Thoracic aorta (tissue), 2 donors: ENCODE measurements at regions not wholly inside any gene's neighbourhood (a gene's known extent, or its start where the extent isn't known, plus 50 kb on each side); places are given as distances from the start of the nearest gene placed in this dataset.

Experiments used
- ATAC-seq: fragments of 150-250 bp; one replicate; pipeline ENCODE4 v1.8.0; 2017; ENCODE audit warnings: low read depth; ENCODE audit not compliant: insufficient number of reproducible peaks, low FRiP score
- DNase-seq: peaks from one replicate; pipeline ENCODE4 v3.0.0-alpha.2; 2020; ENCODE audit warnings: low spot score
- H3K27ac ChIP-seq, 2 donors: fragments of 200-600 bp; sonication (generic); 1 replicate in 1 of 2; 2 replicates in 1 of 2; pipeline ENCODE4 v1.5.1; 2016; ENCODE audit warnings: mild to moderate bottlenecking in 2 of 2, moderate library complexity in 2 of 2
- H3K27me3 ChIP-seq: fragments of 200-600 bp; sonication (generic); replicated peaks from 2 replicates; pipeline ENCODE4 v1.6.0; 2016; ENCODE audit warnings: mild to moderate bottlenecking; ENCODE audit not compliant: insufficient read depth
- H3K36me3 ChIP-seq: fragments of 200-600 bp; sonication (generic); one replicate; pipeline ENCODE4 v1.5.1; 2016
- H3K4me1 ChIP-seq, 2 donors: fragments of 200-600 bp; sonication (generic); 1 replicate in 1 of 2; 2 replicates in 1 of 2; pipeline versions ENCODE4 v1.5.1 to v1.6.0; 2016; ENCODE audit warnings: low read depth in 2 of 2, mild to moderate bottlenecking in 1 of 2; ENCODE audit not compliant: control insufficient read depth in 1 of 2
- H3K4me3 ChIP-seq: fragments of 200-600 bp; sonication (generic); 2 replicates; pipeline ENCODE4 v1.5.1; 2016; ENCODE audit warnings: mild to moderate bottlenecking
- H3K9me3 ChIP-seq: fragments of 200-600 bp; sonication (generic); 2 replicates; pipeline ENCODE4 v1.5.1; 2016
- CTCF ChIP-seq: fragments of 200-600 bp; sonication (generic); IDR thresholded peaks from one replicate; pipeline ENCODE4 v1.5.1; 2019; ENCODE audit warnings: antibody characterized with exemption

- no peak overlapping the region for H3K27ac ChIP-seq
- no peak for TF ChIP-seq CTCF
- no peak overlapping the region for H3K4me3 ChIP-seq
- ATAC-seq = no peak
- H3K4me1 ChIP-seq = peaks cover 0 to 20% of the 10 kb centered on the region in 2 donors
- H3K36me3 ChIP-seq = no peaks in the 10 kb centered on the region
- no peaks in the 10 kb centered on the region for H3K9me3 ChIP-seq
- no peaks in the 10 kb centered on the region for H3K27me3 ChIP-seq
- DNase-seq = no peak
Measured at GRCh38 chr12:25788707-25789442, 169.6 kb upstream of the RASSF8 start.

- Histone ChIP-seq H3K36me3 (no peaks in the 10 kb centered on the region), H3K9me3 (no peaks in the 10 kb centered on the region), H3K27ac (no peak overlapping the region), H3K4me1 (peaks cover 0 to 20% of the 10 kb centered on the region in 2 donors), H3K4me3 (no peak overlapping the region), H3K27me3 (no peaks in the 10 kb centered on the region)
- no peak for TF ChIP-seq CTCF
- ATAC-seq = no peak
- DNase-seq = no peak
Measured at GRCh38 chr12:25789541-25789944, 168.9 kb upstream of the RASSF8 start.

GRCh38 chr12:25792031-25792430 is 166.5 kb upstream of the RASSF8 start:
- Histone ChIP-seq H3K27ac (no peak overlapping the region), H3K4me1 (peaks cover 0 to 20% of the 10 kb centered on the region in 2 donors), H3K36me3 (no peaks in the 10 kb centered on the region), H3K9me3 (no peaks in the 10 kb centered on the region), H3K27me3 (no peaks in the 10 kb centered on the region), H3K4me3 (no peak overlapping the region)
- TF ChIP-seq CTCF = no peak
- ATAC-seq = no peak
- DNase-seq = no peak

GRCh38 chr12:25793196-25793595 is 165.3 kb upstream of the RASSF8 start:
- ATAC-seq = no peak

GRCh38 chr12:25794571-25794970 is 163.9 kb upstream of the RASSF8 start:
- no peak for TF ChIP-seq CTCF
- H3K27ac ChIP-seq = no peak overlapping the region
- DNase-seq (no peak), ATAC-seq (no peak)
- H3K27me3 ChIP-seq = no peaks in the 10 kb centered on the region
- no peaks in the 10 kb centered on the region for H3K9me3 ChIP-seq
- H3K4me3 ChIP-seq = no peak overlapping the region
- no peaks in the 10 kb centered on the region for H3K36me3 ChIP-seq
- peaks cover 0 to 8% of the 10 kb centered on the region in 2 donors for H3K4me1 ChIP-seq

More at GRCh38 chr12:25793196-25793595, 165.3 kb upstream of the RASSF8 start:
- DNase-seq = no peak
- TF ChIP-seq CTCF = no peak
- Histone ChIP-seq H3K4me1 (peaks cover 0 to 20% of the 10 kb centered on the region in 2 donors), H3K27me3 (no peaks in the 10 kb centered on the region), H3K36me3 (no peaks in the 10 kb centered on the region), H3K4me3 (no peak overlapping the region), H3K9me3 (no peaks in the 10 kb centered on the region), H3K27ac (no peak overlapping the region)
